HG03432 (cell line): ENCODE measurements at regions not wholly inside any gene's neighbourhood (a gene's known extent, or its start where the extent isn't known, plus 50 kb on each side); places are given as distances from the start of the nearest gene placed in this dataset.

Source experiments
- ATAC-seq: cut with Tn5 transposase; IDR thresholded peaks from one replicate; pipeline ENCODE4 v1.9.1; 2021; ENCODE audit warnings: mild to moderate bottlenecking, moderate library complexity; ENCODE audit not compliant: unreplicated experiment

- ATAC-seq: no peak
These were observed 305.4 kb upstream of the KIF2A start for GRCh38 chr5:62000646-62001045.

GRCh38 chr5:62001640-62002039, 304.4 kb upstream of the KIF2A start:
- no peak for ATAC-seq

- ATAC-seq: no peak
These were observed 303.6 kb upstream of the KIF2A start for GRCh38 chr5:62002436-62002835.

GRCh38 chr5:62005551-62005950, 300.5 kb upstream of the KIF2A start:
- no peak for ATAC-seq

- ATAC-seq: no peak
These were observed 298.5 kb upstream of the KIF2A start for GRCh38 chr5:62007457-62007856.

- no peak for ATAC-seq
These were observed 294.8 kb upstream of the KIF2A start for GRCh38 chr5:62011089-62011664.

- ATAC-seq: no peak
These were observed 288.9 kb upstream of the KIF2A start for GRCh38 chr5:62017092-62017491.

GRCh38 chr5:62029303-62029702, 276.7 kb upstream of the KIF2A start:
- ATAC-seq: no peak

- ATAC-seq: no peak
These were observed 275.7 kb upstream of the KIF2A start for GRCh38 chr5:62030326-62030725.

- ATAC-seq: no peak
These were observed 268.0 kb upstream of the KIF2A start for GRCh38 chr5:62038024-62038423.

GRCh38 chr5:62041156-62041756, 264.8 kb upstream of the KIF2A start:
- no peak for ATAC-seq

GRCh38 chr5:62042007-62042406, 264.0 kb upstream of the KIF2A start:
- ATAC-seq: no peak

- ATAC-seq: no peak
These were observed 262.4 kb upstream of the KIF2A start for GRCh38 chr5:62043289-62044280.

- ATAC-seq: no peak
These were observed 261.0 kb upstream of the KIF2A start for GRCh38 chr5:62044989-62045388.

GRCh38 chr5:62046191-62046590, 259.8 kb upstream of the KIF2A start:
- no peak for ATAC-seq

- no peak for ATAC-seq
These were observed 254.3 kb upstream of the KIF2A start for GRCh38 chr5:62051747-62052146.

- ATAC-seq: no peak
These were observed 246.0 kb upstream of the KIF2A start for GRCh38 chr5:62059960-62060359.

GRCh38 chr5:62065050-62065449, 241.0 kb upstream of the KIF2A start:
- no peak for ATAC-seq

GRCh38 chr5:62066761-62067277, 239.2 kb upstream of the KIF2A start:
- no peak for ATAC-seq

GRCh38 chr5:62068554-62068953, 237.5 kb upstream of the KIF2A start:
- no peak for ATAC-seq

- ATAC-seq: no peak
These were observed 228.6 kb upstream of the KIF2A start for GRCh38 chr5:62077387-62077786.
